AG04450 (cell line): ENCODE measurements at regions not wholly inside any gene's neighbourhood (a gene's known extent, or its start where the extent isn't known, plus 50 kb on each side); places are given as distances from the start of the nearest gene placed in this dataset.

Source experiments
- CTCF ChIA-PET: fragments of 300-600, 350-600 bp; formaldehyde crosslinking; extraction: SDS; loops from one replicate; lab custom pipeline; 2022; ENCODE audit warnings: antibody characterized with exemption, inconsistent platforms; lab: Charles Lee
- POLR2A ChIA-PET: fragments of 350-600 bp; formaldehyde crosslinking; extraction: SDS; loops from one replicate; lab custom pipeline; 2021; ENCODE audit warnings: antibody characterized with exemption, inconsistent platforms; lab: Yijun Ruan, JAX
- DNase-seq: peaks from one replicate; pipeline ENCODE4 v3.0.0-alpha.2; 2011; ENCODE audit warnings: low read depth, low spot score
- H3K27ac ChIP-seq: one replicate; pipeline ENCODE4 v1.5.1; 2012; ENCODE audit warnings: low read depth, low read length, control low read depth
- H3K27me3 ChIP-seq: one replicate; pipeline ENCODE4 v1.6.0; 2012; ENCODE audit warnings: low read length; ENCODE audit not compliant: control insufficient read depth, insufficient read depth
- H3K4me3 ChIP-seq: 2 replicates; pipeline ENCODE4 v1.5.1; 2011; ENCODE audit warnings: mild to moderate bottlenecking, low read depth, low read length, control low read depth
- H3K9me3 ChIP-seq: 2 replicates; pipeline ENCODE4 v1.5.1; 2012; ENCODE audit warnings: low read length; ENCODE audit not compliant: control insufficient read depth, insufficient read depth
- TF ChIP-seq, protein P1 (sequence below): IDR thresholded peaks from 2 replicates; pipeline ENCODE4 v1.5.1; 2011; ENCODE audit warnings: low read depth, low read length, control low read depth, inconsistent platforms

DNA sequence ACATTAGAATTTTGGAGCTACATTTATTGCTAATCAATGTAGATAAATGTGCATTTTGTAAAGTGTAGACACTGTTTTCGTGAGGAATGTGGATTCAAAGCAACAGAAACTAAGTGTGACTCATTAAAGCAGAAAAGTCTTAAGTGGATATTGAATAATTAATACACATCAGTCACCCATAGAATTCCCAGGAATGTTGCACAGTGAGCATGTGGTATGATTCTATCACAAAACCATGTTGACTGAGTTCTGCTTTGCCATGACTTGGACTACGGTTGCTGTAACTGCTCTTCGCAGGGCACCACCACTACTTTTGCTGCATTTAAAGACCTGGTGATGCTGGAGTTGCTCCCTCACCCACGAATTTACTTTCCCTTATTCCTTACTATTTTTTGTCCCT is 471.8 kb downstream of the KCNT2 start:
- Histone ChIP-seq H3K27me3 (no peaks in the 10 kb centered on the region), H3K9me3 (no peaks in the 10 kb centered on the region), H3K4me3 (no peak overlapping the region), H3K27ac (no peak overlapping the region)
- DNase-seq, result no peak
- ChIA-PET POLR2A (no interaction called here), CTCF (interaction anchor here (1.6 kb wide), 1 partner anchor 11 kb away, joined by 6 read pairs; no protein-coding TSS in a partner anchor)
- TF ChIP-seq, protein P1, sequence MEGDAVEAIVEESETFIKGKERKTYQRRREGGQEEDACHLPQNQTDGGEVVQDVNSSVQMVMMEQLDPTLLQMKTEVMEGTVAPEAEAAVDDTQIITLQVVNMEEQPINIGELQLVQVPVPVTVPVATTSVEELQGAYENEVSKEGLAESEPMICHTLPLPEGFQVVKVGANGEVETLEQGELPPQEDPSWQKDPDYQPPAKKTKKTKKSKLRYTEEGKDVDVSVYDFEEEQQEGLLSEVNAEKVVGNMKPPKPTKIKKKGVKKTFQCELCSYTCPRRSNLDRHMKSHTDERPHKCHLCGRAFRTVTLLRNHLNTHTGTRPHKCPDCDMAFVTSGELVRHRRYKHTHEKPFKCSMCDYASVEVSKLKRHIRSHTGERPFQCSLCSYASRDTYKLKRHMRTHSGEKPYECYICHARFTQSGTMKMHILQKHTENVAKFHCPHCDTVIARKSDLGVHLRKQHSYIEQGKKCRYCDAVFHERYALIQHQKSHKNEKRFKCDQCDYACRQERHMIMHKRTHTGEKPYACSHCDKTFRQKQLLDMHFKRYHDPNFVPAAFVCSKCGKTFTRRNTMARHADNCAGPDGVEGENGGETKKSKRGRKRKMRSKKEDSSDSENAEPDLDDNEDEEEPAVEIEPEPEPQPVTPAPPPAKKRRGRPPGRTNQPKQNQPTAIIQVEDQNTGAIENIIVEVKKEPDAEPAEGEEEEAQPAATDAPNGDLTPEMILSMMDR, result no peak

- DNase-seq, result no peak
Measured at GRCh38 chr1:196131691-196132090, 476.5 kb downstream of the KCNT2 start.

DNA sequence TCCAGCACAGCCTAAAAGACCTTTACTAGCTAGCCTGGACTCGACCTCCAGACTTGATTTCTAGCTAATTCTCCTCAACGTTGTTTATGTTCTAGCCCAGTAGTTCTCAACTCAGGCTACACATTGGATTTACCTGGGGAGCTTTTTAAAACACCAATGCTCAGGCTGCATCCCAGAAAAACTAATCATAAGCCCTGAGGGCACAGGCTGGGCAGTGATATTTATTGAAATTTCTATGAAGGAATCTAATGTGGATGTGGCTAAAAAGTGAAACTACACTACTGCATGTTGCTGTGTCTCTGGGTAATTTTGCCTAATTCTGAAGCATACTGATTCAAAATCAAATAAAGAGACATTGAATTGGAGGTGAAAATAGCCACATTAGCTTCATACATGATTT is 479.4 kb downstream of the KCNT2 start:
- DNase-seq, result no peak
- ChIA-PET POLR2A (no interaction called here), CTCF (interaction anchor here (1.1 kb wide), 1 partner anchor 532 kb away, joined by 4 read pairs; no protein-coding TSS in a partner anchor)
- Histone ChIP-seq H3K9me3 (no peaks in the 10 kb centered on the region), H3K27me3 (no peaks in the 10 kb centered on the region), H3K4me3 (no peak overlapping the region), H3K27ac (no peak overlapping the region)
- TF ChIP-seq, protein P1, result no peak

More at GRCh38 chr1:196131691-196132090, 476.5 kb downstream of the KCNT2 start:
- TF ChIP-seq, protein P1, result no peak
- Histone ChIP-seq H3K27ac (no peak overlapping the region), H3K27me3 (no peaks in the 10 kb centered on the region), H3K4me3 (no peak overlapping the region), H3K9me3 (no peaks in the 10 kb centered on the region)
- CTCF ChIA-PET, result interaction anchor here (1.2 to 2.4 kb wide), 2 partner anchors 17 to 224 kb away, joined by 3 to 15 read pairs; no protein-coding TSS in a partner anchor
- POLR2A ChIA-PET, result no interaction called here

DNA sequence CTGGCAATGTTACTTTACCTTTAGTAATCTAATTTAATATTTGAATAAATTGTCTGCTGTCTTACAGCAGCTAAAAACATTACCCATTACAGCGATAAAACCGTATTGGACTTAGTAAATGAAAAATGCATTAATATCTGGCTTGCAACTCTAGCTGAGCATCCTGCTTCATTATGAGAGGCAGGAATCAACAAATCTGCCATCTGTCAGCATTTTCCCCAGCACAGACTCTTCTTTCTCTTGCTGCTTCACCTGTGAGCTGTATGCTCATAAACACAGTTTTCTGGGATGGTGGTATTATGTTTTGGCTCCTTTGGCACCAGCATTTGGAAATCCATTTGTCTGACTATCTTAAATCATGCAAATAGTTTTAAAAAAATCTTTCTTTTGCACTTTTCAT is 487.1 kb downstream of the KCNT2 start:
- CTCF ChIA-PET, result interaction anchor here (1.3 kb wide), 1 partner anchor 196 kb away, joined by 4 read pairs; no protein-coding TSS in a partner anchor
- no peak overlapping the region for H3K4me3 ChIP-seq
- H3K27me3 ChIP-seq, result no peaks in the 10 kb centered on the region
- H3K27ac ChIP-seq, result no peak overlapping the region
- TF ChIP-seq, protein P1, result no peak
- POLR2A ChIA-PET, result no interaction called here
- no peak for DNase-seq
- no peaks in the 10 kb centered on the region for H3K9me3 ChIP-seq

DNA sequence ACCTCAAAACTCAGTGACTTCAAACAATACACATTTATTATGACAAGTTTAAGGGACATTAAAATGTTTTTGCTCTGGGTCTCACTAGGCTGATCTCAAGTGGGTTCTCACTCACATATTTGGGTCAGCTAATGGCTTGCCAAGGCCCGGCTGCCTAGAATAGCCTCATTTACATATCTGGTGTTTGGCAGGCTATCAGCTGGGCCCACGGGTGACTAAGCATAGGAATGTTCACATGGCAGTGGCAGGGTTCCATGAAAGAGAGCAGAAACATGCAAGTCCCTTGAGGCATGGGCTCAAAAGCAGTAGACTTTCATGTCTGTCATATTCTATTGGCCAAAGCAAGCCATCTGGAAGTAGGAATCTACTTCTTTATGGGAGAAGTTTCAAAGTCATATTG is 492.6 kb downstream of the KCNT2 start:
- CTCF ChIA-PET, result no interaction called here
- H3K4me3 ChIP-seq, result no peak overlapping the region
- no peaks in the 10 kb centered on the region for H3K27me3 ChIP-seq
- no peak overlapping the region for H3K27ac ChIP-seq
- DNase-seq, result peak; percentile 29
- TF ChIP-seq, protein P1, result no peak
- POLR2A ChIA-PET, result no interaction called here
- H3K9me3 ChIP-seq, result no peaks in the 10 kb centered on the region
